HepG2 (cell line): ENCODE measurements at regions not wholly inside any gene's neighbourhood (a gene's known extent, or its start where the extent isn't known, plus 50 kb on each side); places are given as distances from the start of the nearest gene placed in this dataset.

Experiments
- AGO2 ChIP-seq: fragments of 200-400 bp; formaldehyde crosslinking; optimal IDR thresholded peaks from 2 replicates; pipeline ENCODE3; 2017; ENCODE audit warnings: mild to moderate bottlenecking, low read depth, low read length, moderate library complexity
- ATF1 ChIP-seq: IDR thresholded peaks from 2 replicates; pipeline ENCODE4 v1.6.1; 2016; ENCODE audit warnings: mild to moderate bottlenecking, control low read depth
- EEA1 ChIP-seq: sonication (generic); formaldehyde crosslinking; IDR thresholded peaks from 2 replicates; pipeline ENCODE4 v1.5.1; 2020; ENCODE audit warnings: mild to moderate bottlenecking, missing genetic modification reagents, borderline replicate concordance
- HNF4A ChIP-seq: sonication (generic); formaldehyde crosslinking; IDR thresholded peaks from 2 replicates; pipeline ENCODE4 v1.4.0; 2020; ENCODE audit warnings: missing genetic modification reagents
- MAZ ChIP-seq, 2 experiments: sonication (generic) in 1 of 2; formaldehyde crosslinking in 1 of 2; IDR thresholded peaks; 2 replicates each; pipeline versions ENCODE4 v1.5.0 to v1.6.1; 2012 to 2020; ENCODE audit warnings: low read depth in 2 of 2, mild to moderate bottlenecking in 2 of 2, borderline replicate concordance in 1 of 2, improper control_type of control experiment in 1 of 2, low read length in 1 of 2, missing genetic modification reagents in 1 of 2, moderate library complexity in 1 of 2
- MTA1 ChIP-seq: sonication (generic); formaldehyde crosslinking; IDR thresholded peaks from 2 replicates; pipeline ENCODE4 v1.4.0; 2020; ENCODE audit warnings: missing genetic modification reagents, mild to moderate bottlenecking, borderline replicate concordance
- NCOR1 ChIP-seq: fragments of 200-600 bp; sonication (generic); IDR thresholded peaks from 2 replicates; pipeline ENCODE4 v1.7.0; 2017; ENCODE audit warnings: antibody characterized with exemption, low read length, borderline replicate concordance
- NRL ChIP-seq: sonication (generic); formaldehyde crosslinking; IDR thresholded peaks from 2 replicates; pipeline ENCODE4 v1.5.0; 2020; ENCODE audit warnings: missing genetic modification reagents, mild to moderate bottlenecking, moderate library complexity, borderline replicate concordance
- SAP130 ChIP-seq: IDR thresholded peaks from 2 replicates; pipeline ENCODE4 v1.6.1; 2016; ENCODE audit warnings: low read depth
- SP1 ChIP-seq, 2 experiments: fragments of 450-650 bp in 1 of 2; sonication (generic) in 1 of 2; formaldehyde crosslinking in 1 of 2; IDR thresholded peaks; 2 replicates each; pipeline versions ENCODE4 v1.4.0 to v1.6.1; 2016 to 2020; ENCODE audit warnings: missing genetic modification reagents in 1 of 2
- YEATS2 ChIP-seq: sonication (generic); formaldehyde crosslinking; IDR thresholded peaks from 2 replicates; pipeline ENCODE4 v1.4.0; 2020; ENCODE audit warnings: missing genetic modification reagents, borderline replicate concordance
- ZMYM3 ChIP-seq: sonication (generic); formaldehyde crosslinking; IDR thresholded peaks from 2 replicates; pipeline ENCODE4 v1.5.1; 2020; ENCODE audit warnings: mild to moderate bottlenecking, missing genetic modification reagents
- ZNF138 ChIP-seq: sonication (generic); formaldehyde crosslinking; IDR thresholded peaks from 2 replicates; pipeline ENCODE4 v1.5.0; 2020; ENCODE audit warnings: mild to moderate bottlenecking, low read depth, missing genetic modification reagents
- ZNF274 ChIP-seq: sonication (generic); formaldehyde crosslinking; IDR thresholded peaks from 2 replicates; pipeline ENCODE4 v1.5.1; 2020; ENCODE audit warnings: mild to moderate bottlenecking, missing genetic modification reagents
- ZNF292 ChIP-seq: sonication (generic); formaldehyde crosslinking; IDR thresholded peaks from 2 replicates; pipeline ENCODE4 v1.8.1; 2022; ENCODE audit warnings: mild to moderate bottlenecking, low read depth, missing genetic modification reagents, borderline replicate concordance
- ZNF562 ChIP-seq: sonication (generic); formaldehyde crosslinking; IDR thresholded peaks from 2 replicates; pipeline ENCODE4 v1.8.0; 2022; ENCODE audit warnings: missing genetic modification reagents, borderline replicate concordance
- ZNF616 ChIP-seq: sonication (generic); formaldehyde crosslinking; IDR thresholded peaks from 2 replicates; pipeline ENCODE4 v1.5.0; 2020; ENCODE audit warnings: low read depth, mild to moderate bottlenecking, missing genetic modification reagents
- ZNF891 ChIP-seq: sonication (generic); formaldehyde crosslinking; IDR thresholded peaks from 2 replicates; pipeline ENCODE4 v1.5.0; 2020; ENCODE audit warnings: mild to moderate bottlenecking, missing genetic modification reagents
- ZSCAN25 ChIP-seq: sonication (generic); formaldehyde crosslinking; IDR thresholded peaks from 2 replicates; pipeline ENCODE4 v1.8.0; 2022; ENCODE audit warnings: mild to moderate bottlenecking, missing genetic modification reagents
- TF ChIP-seq, protein P1 (sequence below): IDR thresholded peaks from 2 replicates; pipeline ENCODE4 v1.4.0; 2020; ENCODE audit warnings: mild to moderate bottlenecking, missing genetic modification reagents
- TF ChIP-seq, protein P2 (sequence below): sonication (generic); formaldehyde crosslinking; IDR thresholded peaks from 2 replicates; pipeline ENCODE4 v1.4.0; 2020; ENCODE audit warnings: missing genetic modification reagents
- TF ChIP-seq, protein P3 (sequence below): sonication (generic); formaldehyde crosslinking; IDR thresholded peaks from 2 replicates; pipeline ENCODE4 v1.4.0; 2020; ENCODE audit warnings: mild to moderate bottlenecking, missing genetic modification reagents
- TF ChIP-seq, protein P4 (sequence below): IDR thresholded peaks from 2 replicates; pipeline ENCODE4 v1.6.1; 2012; ENCODE audit warnings: inconsistent platforms
- TF ChIP-seq, protein P5 (sequence below): sonication (generic); formaldehyde crosslinking; IDR thresholded peaks from 2 replicates; pipeline ENCODE4 v1.8.0; 2023; ENCODE audit warnings: mild to moderate bottlenecking, missing genetic modification reagents

GRCh38 chr2:8334866-8335325, 347.0 kb upstream of the ID2 start (continued):
- TF ChIP-seq, protein P1, sequence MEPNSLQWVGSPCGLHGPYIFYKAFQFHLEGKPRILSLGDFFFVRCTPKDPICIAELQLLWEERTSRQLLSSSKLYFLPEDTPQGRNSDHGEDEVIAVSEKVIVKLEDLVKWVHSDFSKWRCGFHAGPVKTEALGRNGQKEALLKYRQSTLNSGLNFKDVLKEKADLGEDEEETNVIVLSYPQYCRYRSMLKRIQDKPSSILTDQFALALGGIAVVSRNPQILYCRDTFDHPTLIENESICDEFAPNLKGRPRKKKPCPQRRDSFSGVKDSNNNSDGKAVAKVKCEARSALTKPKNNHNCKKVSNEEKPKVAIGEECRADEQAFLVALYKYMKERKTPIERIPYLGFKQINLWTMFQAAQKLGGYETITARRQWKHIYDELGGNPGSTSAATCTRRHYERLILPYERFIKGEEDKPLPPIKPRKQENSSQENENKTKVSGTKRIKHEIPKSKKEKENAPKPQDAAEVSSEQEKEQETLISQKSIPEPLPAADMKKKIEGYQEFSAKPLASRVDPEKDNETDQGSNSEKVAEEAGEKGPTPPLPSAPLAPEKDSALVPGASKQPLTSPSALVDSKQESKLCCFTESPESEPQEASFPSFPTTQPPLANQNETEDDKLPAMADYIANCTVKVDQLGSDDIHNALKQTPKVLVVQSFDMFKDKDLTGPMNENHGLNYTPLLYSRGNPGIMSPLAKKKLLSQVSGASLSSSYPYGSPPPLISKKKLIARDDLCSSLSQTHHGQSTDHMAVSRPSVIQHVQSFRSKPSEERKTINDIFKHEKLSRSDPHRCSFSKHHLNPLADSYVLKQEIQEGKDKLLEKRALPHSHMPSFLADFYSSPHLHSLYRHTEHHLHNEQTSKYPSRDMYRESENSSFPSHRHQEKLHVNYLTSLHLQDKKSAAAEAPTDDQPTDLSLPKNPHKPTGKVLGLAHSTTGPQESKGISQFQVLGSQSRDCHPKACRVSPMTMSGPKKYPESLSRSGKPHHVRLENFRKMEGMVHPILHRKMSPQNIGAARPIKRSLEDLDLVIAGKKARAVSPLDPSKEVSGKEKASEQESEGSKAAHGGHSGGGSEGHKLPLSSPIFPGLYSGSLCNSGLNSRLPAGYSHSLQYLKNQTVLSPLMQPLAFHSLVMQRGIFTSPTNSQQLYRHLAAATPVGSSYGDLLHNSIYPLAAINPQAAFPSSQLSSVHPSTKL, result 0 out of 2 replicates have a peak, but pooled peaks have one; percentile 20
- TF ChIP-seq NRL, result 0 out of 2 replicates have a peak, but pooled peaks have one; percentile 62
- peak; percentile 49; the same call in 1 of the 2 replicates for TF ChIP-seq ZNF274
- no peak for TF ChIP-seq NCOR1
- TF ChIP-seq SP1 (IDR thresholded peaks at IDR 0.05), result no peak
- TF ChIP-seq SP1 (CRISPR knock-in tag; IDR thresholded peaks at IDR 0.05), result no peak
- peak; percentile 45; the same call in 1 of the 2 replicates for TF ChIP-seq ZSCAN25
- peak; percentile 82 for TF ChIP-seq MTA1 (CRISPR knock-in tag)
- 0 out of 2 replicates have a peak, but pooled peaks have one; percentile 35 for TF ChIP-seq ZNF616 (CRISPR knock-in tag)
- TF ChIP-seq MAZ (IDR thresholded peaks at IDR 0.05; ENCODE audit: borderline replicate concordance, low read depth, low read length), result no peak
- no peak for TF ChIP-seq MAZ (CRISPR knock-in tag; IDR thresholded peaks at IDR 0.05; ENCODE audit: low read depth)
- TF ChIP-seq HNF4A (CRISPR knock-in tag), result peak; percentile 86
- TF ChIP-seq ZNF292 (CRISPR knock-in tag), result peak; percentile 97
- TF ChIP-seq ZNF562, result no peak
- TF ChIP-seq, protein P2, sequence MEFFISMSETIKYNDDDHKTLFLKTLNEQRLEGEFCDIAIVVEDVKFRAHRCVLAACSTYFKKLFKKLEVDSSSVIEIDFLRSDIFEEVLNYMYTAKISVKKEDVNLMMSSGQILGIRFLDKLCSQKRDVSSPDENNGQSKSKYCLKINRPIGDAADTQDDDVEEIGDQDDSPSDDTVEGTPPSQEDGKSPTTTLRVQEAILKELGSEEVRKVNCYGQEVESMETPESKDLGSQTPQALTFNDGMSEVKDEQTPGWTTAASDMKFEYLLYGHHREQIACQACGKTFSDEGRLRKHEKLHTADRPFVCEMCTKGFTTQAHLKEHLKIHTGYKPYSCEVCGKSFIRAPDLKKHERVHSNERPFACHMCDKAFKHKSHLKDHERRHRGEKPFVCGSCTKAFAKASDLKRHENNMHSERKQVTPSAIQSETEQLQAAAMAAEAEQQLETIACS (CRISPR knock-in tag), result no peak
- no peak for TF ChIP-seq ATF1 (CRISPR knock-in tag)
- TF ChIP-seq SAP130, result no peak
- TF ChIP-seq, protein P3, sequence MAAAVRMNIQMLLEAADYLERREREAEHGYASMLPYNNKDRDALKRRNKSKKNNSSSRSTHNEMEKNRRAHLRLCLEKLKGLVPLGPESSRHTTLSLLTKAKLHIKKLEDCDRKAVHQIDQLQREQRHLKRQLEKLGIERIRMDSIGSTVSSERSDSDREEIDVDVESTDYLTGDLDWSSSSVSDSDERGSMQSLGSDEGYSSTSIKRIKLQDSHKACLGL, result 0 out of 2 replicates have a peak, but pooled peaks have one; percentile 23
- TF ChIP-seq YEATS2 (CRISPR knock-in tag), result no peak
- TF ChIP-seq ZNF891 (CRISPR knock-in tag), result peak; percentile 55; the same call in 1 of the 2 replicates
- 0 out of 2 replicates have a peak, but pooled peaks have one; percentile 20 for TF ChIP-seq EEA1 (CRISPR knock-in tag)
- TF ChIP-seq AGO2, result no peak
- TF ChIP-seq, protein P4, sequence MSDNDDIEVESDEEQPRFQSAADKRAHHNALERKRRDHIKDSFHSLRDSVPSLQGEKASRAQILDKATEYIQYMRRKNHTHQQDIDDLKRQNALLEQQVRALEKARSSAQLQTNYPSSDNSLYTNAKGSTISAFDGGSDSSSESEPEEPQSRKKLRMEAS, result peak; percentile 30; the same call in 1 of the 2 replicates
- TF ChIP-seq, protein P5, sequence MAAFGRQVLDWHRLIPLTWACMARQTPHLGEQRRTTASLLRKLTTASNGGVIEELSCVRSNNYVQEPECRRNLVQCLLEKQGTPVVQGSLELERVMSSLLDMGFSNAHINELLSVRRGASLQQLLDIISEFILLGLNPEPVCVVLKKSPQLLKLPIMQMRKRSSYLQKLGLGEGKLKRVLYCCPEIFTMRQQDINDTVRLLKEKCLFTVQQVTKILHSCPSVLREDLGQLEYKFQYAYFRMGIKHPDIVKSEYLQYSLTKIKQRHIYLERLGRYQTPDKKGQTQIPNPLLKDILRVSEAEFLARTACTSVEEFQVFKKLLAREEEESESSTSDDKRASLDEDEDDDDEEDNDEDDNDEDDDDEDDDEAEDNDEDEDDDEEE (CRISPR knock-in tag), result no peak
- TF ChIP-seq ZMYM3 (CRISPR knock-in tag), result peak; percentile 60
- TF ChIP-seq ZNF138 (CRISPR knock-in tag), result no peak
